Activated gamma-delta T cell treated with anti-CD3 and anti-CD28 coated beads, Interleukin-2, amount 50 U/mL, for 16 hours (primary cell): ENCODE measurements at regions not wholly inside any gene's neighbourhood (a gene's known extent, or its start where the extent isn't known, plus 50 kb on each side); places are given as distances from the start of the nearest gene placed in this dataset.
"Not testable (repeated sequence)": the region's sequence is repeated elsewhere in the genome, so short reads cannot be mapped to it uniquely, and the experiment has no call there.

Source experiments
- DNase-seq: peaks from one replicate; pipeline ENCODE4 v3.0.0-alpha.2; 2020; ENCODE audit warnings: low read depth

- no peak for DNase-seq
Observed at GRCh38 chr13:84207509-84207908, 325.2 kb upstream of the SLITRK1 start.

GRCh38 chr13:84200971-84201370 lies 318.7 kb upstream of the SLITRK1 start:
- DNase-seq = no peak

GRCh38 chr13:84192125-84192524 lies 309.9 kb upstream of the SLITRK1 start:
- DNase-seq = no peak

GRCh38 chr13:84191139-84191538 lies 308.9 kb upstream of the SLITRK1 start:
- no peak for DNase-seq

- no peak for DNase-seq
Observed at GRCh38 chr13:84187626-84188025, 305.4 kb upstream of the SLITRK1 start.

DNA sequence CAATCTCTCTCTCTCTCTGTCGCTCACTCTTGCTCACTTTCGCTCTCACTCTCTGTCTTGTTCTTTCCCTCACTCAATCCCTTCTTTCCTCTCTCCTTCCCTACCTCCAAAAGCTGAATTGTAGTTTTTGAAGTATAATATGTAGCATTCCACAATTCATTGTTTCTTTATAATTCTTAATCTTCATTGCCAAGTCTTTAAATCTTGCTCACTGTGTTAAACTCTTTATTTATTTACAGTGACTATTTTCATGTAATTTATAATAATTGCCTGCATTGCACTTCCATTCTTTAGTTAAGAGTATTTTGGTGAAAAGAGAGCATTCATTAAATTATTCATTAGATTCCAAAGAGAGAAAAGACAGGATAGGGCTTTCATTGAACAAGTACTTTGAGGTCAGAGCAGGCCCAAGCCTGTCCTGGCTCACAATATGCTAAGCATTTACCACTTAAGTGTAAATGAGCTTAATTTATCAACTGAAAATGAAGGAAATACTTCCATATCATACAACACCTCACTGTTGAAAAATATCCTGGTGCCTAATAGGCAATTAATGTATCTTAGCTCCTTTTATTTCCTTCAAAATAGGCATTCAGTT lies 257.4 kb upstream of the SLITRK1 start:
- no peak for DNase-seq

- peak; percentile 36 for DNase-seq
Observed at GRCh38 chr13:84137292-84137691, 255.0 kb upstream of the SLITRK1 start.

- DNase-seq = no peak
Observed at GRCh38 chr13:84136582-84136981, 254.3 kb upstream of the SLITRK1 start.

DNA sequence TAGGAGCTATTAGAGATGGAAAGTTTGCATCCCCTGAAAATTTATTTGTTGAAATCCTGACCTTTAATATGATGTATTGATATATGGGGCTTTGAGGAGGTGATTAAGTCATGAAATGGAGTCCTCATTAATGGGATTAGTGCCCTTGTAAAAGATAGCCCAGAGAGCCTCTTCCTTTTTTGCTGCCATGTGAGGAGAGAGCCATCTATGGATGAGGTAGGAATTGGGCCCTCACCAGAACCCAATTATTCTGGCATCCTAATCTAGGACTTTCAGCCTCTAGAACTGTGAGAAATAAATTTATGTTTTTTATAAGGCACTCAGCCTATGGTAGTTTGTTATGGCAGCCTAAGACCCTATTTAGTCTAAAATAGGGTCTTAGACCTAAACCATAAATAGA lies 250.2 kb upstream of the SLITRK1 start:
- DNase-seq = no peak

DNA sequence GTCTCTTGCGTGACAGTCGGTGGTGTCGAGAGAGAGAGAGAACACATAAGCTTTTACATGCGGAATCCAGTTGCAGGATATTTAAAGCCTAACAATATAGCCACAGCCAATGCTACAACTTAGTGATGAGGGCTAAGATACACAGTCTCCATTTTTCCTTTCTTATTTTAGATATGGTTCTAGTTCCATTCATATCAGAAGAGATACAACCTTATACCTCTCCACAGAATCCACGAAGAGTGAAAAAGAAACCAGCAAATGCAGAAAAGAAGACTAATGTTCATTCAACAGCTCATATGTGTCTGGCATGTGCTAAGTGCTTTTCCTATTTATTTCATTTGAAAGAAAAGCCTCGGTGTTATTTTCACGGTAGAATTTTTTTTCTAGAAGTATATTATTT lies 249.0 kb upstream of the SLITRK1 start:
- DNase-seq = no peak

GRCh38 chr13:84130495-84131114 lies 248.3 kb upstream of the SLITRK1 start:
- DNase-seq = no peak

GRCh38 chr13:84129966-84130365 lies 247.7 kb upstream of the SLITRK1 start:
- no peak for DNase-seq

DNA sequence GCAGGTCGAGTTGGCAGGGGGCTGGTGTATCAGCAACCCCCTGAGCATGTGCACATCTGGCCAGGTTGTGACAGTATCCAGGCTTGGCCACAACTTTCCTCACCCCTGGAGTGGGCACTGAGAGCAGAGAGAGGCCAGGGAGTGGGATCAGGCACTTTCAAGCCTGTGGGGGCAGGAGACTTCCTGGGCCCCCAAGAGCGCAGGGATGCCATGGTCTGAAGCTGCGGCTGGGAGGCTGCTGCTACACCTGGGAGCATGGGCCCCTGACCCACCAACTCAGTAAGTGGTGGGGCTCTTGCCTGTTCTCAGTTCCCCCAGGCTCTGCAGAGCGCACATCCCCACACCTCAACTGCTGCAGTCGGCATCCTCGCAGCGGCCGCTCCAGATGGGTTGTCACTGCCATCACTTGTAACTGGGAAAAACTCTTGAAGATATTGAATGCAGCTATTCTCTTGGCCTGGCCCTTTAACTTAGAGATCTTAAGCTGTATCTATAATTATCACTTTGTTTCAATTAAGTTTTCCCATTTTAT lies 245.4 kb upstream of the SLITRK1 start:
- no peak for DNase-seq

GRCh38 chr13:84126671-84127171 lies 244.4 kb upstream of the SLITRK1 start:
- no peak for DNase-seq

GRCh38 chr13:84121456-84121855 lies 239.2 kb upstream of the SLITRK1 start:
- no peak for DNase-seq

DNA sequence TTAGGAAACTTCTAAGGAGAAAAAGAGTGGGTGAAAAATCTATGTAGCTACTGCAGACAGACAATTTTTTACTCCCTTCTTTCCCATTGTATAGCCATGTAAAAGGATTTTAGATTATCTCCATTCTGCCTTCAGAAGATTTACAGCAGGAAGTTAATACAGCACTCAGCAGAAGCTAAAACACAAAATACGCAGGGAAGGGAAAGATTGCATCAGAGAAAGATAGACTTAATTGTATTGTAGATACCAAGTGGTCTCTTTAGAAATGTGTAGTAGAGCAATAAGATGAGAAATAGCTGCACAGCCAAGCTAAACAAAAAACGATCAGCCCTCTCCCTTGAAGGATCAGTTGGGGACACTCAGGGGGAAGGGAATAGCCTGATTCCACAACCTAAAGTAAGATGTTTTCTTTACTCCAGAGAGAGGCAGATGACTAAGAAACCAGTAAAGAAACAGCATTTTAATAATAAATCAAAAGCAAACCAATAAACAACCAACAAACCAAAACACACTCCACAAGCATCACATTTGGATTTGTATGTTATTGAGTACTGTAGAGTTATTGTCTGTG lies 236.7 kb upstream of the SLITRK1 start:
- no peak for DNase-seq

DNA sequence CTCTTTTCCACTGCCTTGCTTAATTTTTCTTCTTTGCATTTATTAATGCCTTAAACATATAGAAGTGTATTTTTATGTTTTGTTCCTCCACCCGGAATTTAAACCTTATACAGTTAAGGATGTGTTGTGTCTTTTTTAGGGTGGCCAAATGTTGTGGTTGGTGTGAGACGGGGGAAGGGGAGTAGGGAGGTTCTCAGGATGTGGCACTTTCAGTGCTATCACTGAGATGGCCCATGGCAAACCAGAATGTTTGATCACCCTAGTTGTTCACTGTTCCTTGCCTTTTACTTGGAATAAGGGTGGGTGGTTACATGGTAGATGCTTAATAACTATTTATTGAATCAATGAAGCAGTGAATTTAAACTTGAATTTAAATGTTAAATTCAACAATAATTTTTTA lies 216.0 kb upstream of the SLITRK1 start:
- DNase-seq = no peak

- DNase-seq = no peak
Observed at GRCh38 chr13:84097148-84097547, 214.9 kb upstream of the SLITRK1 start.

GRCh38 chr13:84096216-84096615 lies 213.9 kb upstream of the SLITRK1 start:
- DNase-seq = no peak

DNA sequence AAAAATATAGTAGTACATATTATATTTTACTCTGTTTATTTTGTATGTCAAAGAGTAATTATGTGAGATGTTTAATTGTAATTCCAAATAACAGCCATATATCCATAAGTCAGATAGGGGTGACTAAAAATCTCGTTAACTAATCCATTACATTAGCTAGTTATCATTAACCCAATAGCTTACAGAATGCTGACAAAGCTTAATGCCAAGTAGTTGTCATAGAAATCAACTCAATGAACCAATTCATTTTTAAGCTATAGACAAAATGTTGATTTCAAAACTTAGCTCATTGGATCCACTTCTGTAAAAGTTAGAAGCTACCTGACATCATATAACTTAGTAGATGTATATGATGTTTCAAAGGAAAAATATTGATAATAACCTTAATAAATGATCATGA lies 206.7 kb upstream of the SLITRK1 start:
- no peak for DNase-seq

GRCh38 chr13:84086847-84087162 lies 204.5 kb upstream of the SLITRK1 start:
- DNase-seq = no peak

- DNase-seq = not testable (repeated sequence)
Observed at GRCh38 chr13:84086098-84086846, 204.0 kb upstream of the SLITRK1 start.

- DNase-seq = no peak
Observed at GRCh38 chr13:84082462-84082861, 200.2 kb upstream of the SLITRK1 start.
